ENCODE measurements at regions not wholly inside any gene's neighbourhood (a gene's known extent, or its start where the extent isn't known, plus 50 kb on each side); places are given as distances from the start of the nearest gene placed in this dataset.

GRCh38 chr15:47890397-47891150 is 173.3 kb downstream of the SEMA6D start:
- TF ChIP-seq CTCF (IDR thresholded peaks at IDR 0.05) (no peak), POLR2A (IDR thresholded peaks at IDR 0.05) (no peak), EP300 (IDR thresholded peaks at IDR 0.05) (no peak)

Measured in ovary (tissue), 3 donors.